OCI-LY1 (cell line): ENCODE measurements at regions not wholly inside any gene's neighbourhood (a gene's known extent, or its start where the extent isn't known, plus 50 kb on each side); places are given as distances from the start of the nearest gene placed in this dataset.

Experiments
- H2AFZ ChIP-seq: fragments of 200-600 bp; sonication (generic), shearing (Covaris generic); 2 replicates; pipeline ENCODE4 v1.6.0; 2014; ENCODE audit warnings: antibody characterized with exemption, mild to moderate bottlenecking, low read length
- H3F3A ChIP-seq: fragments of 200-600 bp; sonication (generic), shearing (Covaris generic); 2 replicates; pipeline ENCODE4 v1.6.0; 2014; ENCODE audit warnings: mild to moderate bottlenecking, antibody characterized with exemption, low read length, moderate library complexity; ENCODE audit not compliant: insufficient read depth
- H3K27ac ChIP-seq: fragments of 200-600 bp; sonication (generic); 2 replicates; pipeline ENCODE4 v1.5.1; 2014; ENCODE audit warnings: low read length, mixed run types, mild to moderate bottlenecking, low read depth; ENCODE audit not compliant: poor library complexity, severe bottlenecking
- H3K27me3 ChIP-seq: fragments of 200-600 bp; sonication (generic); 2 replicates; pipeline ENCODE4 v1.6.0; 2014; ENCODE audit warnings: antibody characterized with exemption, mild to moderate bottlenecking, low read length, moderate library complexity; ENCODE audit not compliant: insufficient read depth
- H3K36me3 ChIP-seq: fragments of 200-600 bp; sonication (generic); 2 replicates; pipeline ENCODE4 v1.6.1; 2014; ENCODE audit warnings: mild to moderate bottlenecking, antibody characterized with exemption, low read length, moderate library complexity, mixed read lengths; ENCODE audit not compliant: insufficient read depth
- H3K4me1 ChIP-seq: fragments of 200-600 bp; sonication (generic); 2 replicates; pipeline ENCODE4 v1.5.1; 2014; ENCODE audit warnings: mild to moderate bottlenecking, low read length, moderate library complexity; ENCODE audit not compliant: insufficient read depth, severe bottlenecking
- H3K4me2 ChIP-seq: fragments of 200-600 bp; sonication (generic), shearing (Covaris generic); 2 replicates; pipeline ENCODE4 v1.6.1; 2014; ENCODE audit warnings: low read length
- H3K4me3 ChIP-seq: fragments of 200-600 bp; sonication (generic); 2 replicates; pipeline ENCODE4 v1.5.1; 2014; ENCODE audit warnings: low read length, low read depth, mild to moderate bottlenecking, mixed read lengths; ENCODE audit not compliant: poor library complexity, severe bottlenecking
- H3K79me2 ChIP-seq: fragments of 200-600 bp; shearing (Covaris generic); 2 replicates; pipeline ENCODE4 v1.6.1; 2016; ENCODE audit warnings: mixed run types, low read length, mixed read lengths; ENCODE audit not compliant: insufficient read depth
- H3K9ac ChIP-seq: fragments of 200-600 bp; sonication (generic), shearing (Covaris generic); 2 replicates; pipeline ENCODE4 v1.6.1; 2014; ENCODE audit warnings: mild to moderate bottlenecking, low read length, mixed read lengths
- H3K9me2 ChIP-seq: fragments of 200-600 bp; sonication (generic), shearing (Covaris generic); 2 replicates; pipeline ENCODE4 v1.6.1; 2014; ENCODE audit warnings: low read depth, mild to moderate bottlenecking, low read length, mixed read lengths
- H3K9me3 ChIP-seq: fragments of 200-600 bp; shearing (Covaris generic); 2 replicates; pipeline ENCODE4 v1.6.1; 2014; ENCODE audit warnings: low read length, mixed read lengths
- H4K20me1 ChIP-seq: fragments of 200-600 bp; sonication (generic), shearing (Covaris generic); 2 replicates; pipeline ENCODE4 v1.6.0; 2016; ENCODE audit warnings: mild to moderate bottlenecking, low read length; ENCODE audit not compliant: insufficient read depth
- CTCF ChIP-seq: fragments of 200-600 bp; sonication (generic), shearing (Covaris generic); IDR thresholded peaks from 2 replicates; pipeline ENCODE4 v1.5.1; 2017; ENCODE audit warnings: mild to moderate bottlenecking, antibody characterized with exemption, low read length, moderate library complexity, mixed read lengths
- EZH2 ChIP-seq: fragments of 200-600 bp; sonication (generic), shearing (Covaris generic); IDR thresholded peaks from 2 replicates; pipeline ENCODE4 v1.8.0; 2017; ENCODE audit warnings: borderline replicate concordance, mixed run types, mild to moderate bottlenecking, antibody characterized with exemption, low read length, moderate library complexity, mixed read lengths

GRCh38 chr2:192444286-192444838 is 249.6 kb upstream of the TMEFF2 start:
- H3F3A ChIP-seq = no peaks in the 10 kb centered on the region
- no peaks in the 10 kb centered on the region for H3K36me3 ChIP-seq
- H3K4me1 ChIP-seq = no peaks in the 10 kb centered on the region
- no peaks in the 10 kb centered on the region for H3K9me3 ChIP-seq
- H2AFZ ChIP-seq = no peak overlapping the region
- no peaks in the 10 kb centered on the region for H3K9me2 ChIP-seq
- no peaks in the 10 kb centered on the region for H3K79me2 ChIP-seq
- H3K4me3 ChIP-seq = no peak overlapping the region
- no peaks in the 10 kb centered on the region for H4K20me1 ChIP-seq
- no peak overlapping the region for H3K4me2 ChIP-seq
- no peak overlapping the region for H3K27ac ChIP-seq
- TF ChIP-seq CTCF (no peak), EZH2 (no peak)
- H3K27me3 ChIP-seq = no peaks in the 10 kb centered on the region
- no peak overlapping the region for H3K9ac ChIP-seq

GRCh38 chr2:192443831-192444230 is 249.1 kb upstream of the TMEFF2 start:
- Histone ChIP-seq H3K4me2 (no peak overlapping the region), H3K4me1 (no peaks in the 10 kb centered on the region), H3K9ac (no peak overlapping the region), H4K20me1 (no peaks in the 10 kb centered on the region), H3K79me2 (no peaks in the 10 kb centered on the region), H3K27ac (no peak overlapping the region), H3K36me3 (no peaks in the 10 kb centered on the region), H3K27me3 (no peaks in the 10 kb centered on the region), H2AFZ (no peak overlapping the region), H3K9me2 (no peaks in the 10 kb centered on the region), H3K9me3 (no peaks in the 10 kb centered on the region), H3F3A (no peaks in the 10 kb centered on the region), H3K4me3 (no peak overlapping the region)
- no peak for TF ChIP-seq CTCF

- TF ChIP-seq EZH2 (no peak), CTCF (no peak)
These were observed 243.5 kb upstream of the TMEFF2 start for GRCh38 chr2:192438239-192438638.

More at GRCh38 chr2:192438239-192438638, 243.5 kb upstream of the TMEFF2 start:
- Histone ChIP-seq H3K9me3 (no peaks in the 10 kb centered on the region), H3K9me2 (no peaks in the 10 kb centered on the region), H3K27me3 (no peaks in the 10 kb centered on the region), H3K4me2 (no peak overlapping the region), H3K36me3 (no peaks in the 10 kb centered on the region), H3K4me3 (no peak overlapping the region), H4K20me1 (no peaks in the 10 kb centered on the region), H3K4me1 (no peaks in the 10 kb centered on the region), H3K9ac (no peak overlapping the region), H3K27ac (no peak overlapping the region), H3K79me2 (no peaks in the 10 kb centered on the region), H2AFZ (no peak overlapping the region), H3F3A (no peaks in the 10 kb centered on the region)
